RWPE1 (cell line): ENCODE measurements at regions not wholly inside any gene's neighbourhood (a gene's known extent, or its start where the extent isn't known, plus 50 kb on each side); places are given as distances from the start of the nearest gene placed in this dataset.

Source experiments
- CTCF ChIA-PET: fragments of 350-600 bp; sonication (Branson Sonifier 250); formaldehyde crosslinking; extraction: SDS; loops from one replicate; lab custom pipeline; 2021; lab: Yijun Ruan, JAX
- POLR2A ChIA-PET: fragments of 400-600 bp; formaldehyde crosslinking; extraction: SDS; loops from one replicate; lab custom pipeline; 2020; ENCODE audit warnings: antibody characterized with exemption; ENCODE audit not compliant: low non-redundant PET; lab: Yijun Ruan, JAX
- DNase-seq: peaks from one replicate; pipeline ENCODE4 v3.0.0; 2012; ENCODE audit warnings: low spot score
- H3K27ac ChIP-seq: fragments of 450-650 bp; 2 replicates; pipeline ENCODE4 v1.5.1; 2017
- CTCF ChIP-seq: fragments of 450-650 bp; conservative IDR thresholded peaks from 2 replicates; pipeline ENCODE4 v1.5.1; 2017; ENCODE audit warnings: low read depth, mild to moderate bottlenecking

GRCh38 chr9:38251036-38251860 is 141.3 kb upstream of the ALDH1B1 start:
- no peak overlapping the region for H3K27ac ChIP-seq
- ChIA-PET CTCF (interaction anchor here (0.8 kb wide), 1 partner anchor 163 kb away, joined by 4 read pairs; no protein-coding TSS in a partner anchor), POLR2A (no interaction called here)

GRCh38 chr9:38250279-38251035 is 142.0 kb upstream of the ALDH1B1 start:
- POLR2A ChIA-PET: no interaction called here
- CTCF ChIA-PET: interaction anchor here (0.8 kb wide), 1 partner anchor 163 kb away, joined by 4 read pairs; no protein-coding TSS in a partner anchor
- no peak for TF ChIP-seq CTCF
- H3K27ac ChIP-seq: no peak overlapping the region
- DNase-seq: no peak

More at GRCh38 chr9:38251036-38251860, 141.3 kb upstream of the ALDH1B1 start:
- TF ChIP-seq CTCF: no peak
- DNase-seq: no peak

- CTCF ChIA-PET: interaction anchor here (0.6 kb wide), 1 partner anchor 300 kb away, joined by 7 read pairs; no protein-coding TSS in a partner anchor
- no peak for TF ChIP-seq CTCF
- POLR2A ChIA-PET: no interaction called here
- no peak overlapping the region for H3K27ac ChIP-seq
- no peak for DNase-seq
Observed at GRCh38 chr9:38249587-38250210, 142.8 kb upstream of the ALDH1B1 start.

GRCh38 chr9:38249049-38249448 is 143.5 kb upstream of the ALDH1B1 start:
- no peak for TF ChIP-seq CTCF
- DNase-seq: no peak
- no peak overlapping the region for H3K27ac ChIP-seq
- ChIA-PET POLR2A (no interaction called here), CTCF (interaction anchor here (0.6 kb wide), 1 partner anchor 300 kb away, joined by 7 read pairs; no protein-coding TSS in a partner anchor)

- H3K27ac ChIP-seq: no peak overlapping the region
- ChIA-PET CTCF (no interaction called here), POLR2A (no interaction called here)
- no peak for TF ChIP-seq CTCF
- DNase-seq: no peak
Observed at GRCh38 chr9:38246833-38247232, 145.7 kb upstream of the ALDH1B1 start.

GRCh38 chr9:38244971-38245370 is 147.5 kb upstream of the ALDH1B1 start:
- no peak overlapping the region for H3K27ac ChIP-seq
- ChIA-PET CTCF (interaction anchor here (0.6 to 1.1 kb wide), 2 partner anchors 9 to 331 kb away, joined by 3 to 6 read pairs; no protein-coding TSS in a partner anchor), POLR2A (no interaction called here)
- DNase-seq: no peak
- TF ChIP-seq CTCF: no peak
